Sigmoid colon (tissue), 6 donors: ENCODE measurements at regions not wholly inside any gene's neighbourhood (a gene's known extent, or its start where the extent isn't known, plus 50 kb on each side); places are given as distances from the start of the nearest gene placed in this dataset.
"Not testable (repeated sequence)": the region's sequence is repeated elsewhere in the genome, so short reads cannot be mapped to it uniquely, and the experiment has no call there.

Experiments used
- DNase-seq: peaks from one replicate; pipeline ENCODE4 v3.0.0-alpha.2; 2019
- H3K27ac ChIP-seq, 4 donors: fragments of 200-600 bp; sonication (generic); one replicate each; pipeline ENCODE4 v1.5.1; 2016 to 2019; ENCODE audit warnings: mild to moderate bottlenecking in 1 of 4
- H3K27me3 ChIP-seq, 3 donors: fragments of 200-600 bp; sonication (generic); one replicate each; pipeline ENCODE4 v1.5.1; 2019; ENCODE audit warnings: mild to moderate bottlenecking in 1 of 3
- H3K36me3 ChIP-seq, 4 donors: fragments of 200-600 bp; sonication (generic); one replicate each; pipeline ENCODE4 v1.5.1; 2016 to 2019
- H3K4me1 ChIP-seq, 4 donors: fragments of 200-600 bp; sonication (generic); one replicate each; pipeline ENCODE4 v1.5.1; 2017 to 2019
- H3K4me3 ChIP-seq, 4 donors: fragments of 200-600 bp; sonication (generic); one replicate each; pipeline ENCODE4 v1.5.1; 2017 to 2019; ENCODE audit warnings: mild to moderate bottlenecking in 2 of 4, moderate library complexity in 1 of 4
- H3K9me3 ChIP-seq, 4 donors: fragments of 200-600 bp in 3 of 4; sonication (generic) in 3 of 4; one replicate each; pipeline versions ENCODE4 v1.5.1 to v1.6.1; 2013 to 2019
- CTCF ChIP-seq, 4 experiments: fragments of 450-650 bp in 3 of 4; fragments of 200-600 bp in 1 of 4; IDR thresholded peaks; one replicate each; pipeline ENCODE4 v1.5.1; 2016 to 2019; ENCODE audit warnings: antibody characterized with exemption in 4 of 4, mild to moderate bottlenecking in 3 of 4, moderate library complexity in 2 of 4
- EP300 ChIP-seq, 4 donors: sonication (generic); formaldehyde crosslinking; IDR thresholded peaks; one replicate each; pipeline ENCODE4 v1.6.1; 2017; ENCODE audit warnings: antibody characterized with exemption in 4 of 4
- POLR2A ChIP-seq, 2 donors: fragments of 450-650 bp; IDR thresholded peaks; one replicate each; pipeline ENCODE4 v1.6.1; 2016; ENCODE audit warnings: antibody characterized with exemption in 2 of 2, mild to moderate bottlenecking in 2 of 2, moderate library complexity in 2 of 2
- POLR2AphosphoS5 ChIP-seq, 4 donors: sonication (generic); formaldehyde crosslinking; IDR thresholded peaks; one replicate each; pipeline ENCODE4 v1.6.1; 2017; ENCODE audit warnings: antibody characterized with exemption in 4 of 4
- WGBS, 2 donors: extraction: QIAGEN DNeasy Blood & Tissue Kit; methylation state at CpG; one replicate each; pipeline ENCODE4 v1.1.7; 2013; 5-methylcytosine and 5-hydroxymethylcytosine counted together
- intact Hi-C: fragments of 100-400 bp; cut with DNase I; formaldehyde crosslinking; loops from one replicate; pipeline ENCODE4 v1.15.1; 2023
- donor health status: healthy with polysubstance abuse.
- donor health status: healthy.

- Histone ChIP-seq H3K4me1 (peaks cover 0 to 26% (median 18%) of the 10 kb centered on the region in 4 donors), H3K36me3 (no peaks in the 10 kb centered on the region), H3K27me3 (no peaks in the 10 kb centered on the region), H3K9me3 (no peaks in the 10 kb centered on the region), H3K4me3 (no peak overlapping the region), H3K27ac (peak overlapping the region in 2 of 4 donors; percentile 40 to 64)
- no peak for DNase-seq
- intact Hi-C loops, result no loop called here
- no peak for TF ChIP-seq EP300 (IDR thresholded peaks at IDR 0.05)
- no peak for TF ChIP-seq POLR2AphosphoS5 (IDR thresholded peaks at IDR 0.05)
- no peak for TF ChIP-seq POLR2A (IDR thresholded peaks at IDR 0.05)
- no peak for TF ChIP-seq CTCF (IDR thresholded peaks at IDR 0.05)
- 18 to 73% methylated on average over 5 of the region's 5 CpGs for WGBS, 2 donors
Measured at GRCh38 chr15:62413153-62413552, 248.1 kb upstream of the C2CD4B start.

- no peaks in the 10 kb centered on the region for H3K9me3 ChIP-seq
- H3K27ac ChIP-seq, result peak overlapping the region in 2 of 4 donors; percentile 40 to 64
- no peaks in the 10 kb centered on the region for H3K36me3 ChIP-seq
- no peak for DNase-seq
- no peak overlapping the region for H3K4me3 ChIP-seq
- peaks cover 0 to 26% (median 18%) of the 10 kb centered on the region in 4 donors for H3K4me1 ChIP-seq
- no peaks in the 10 kb centered on the region for H3K27me3 ChIP-seq
- intact Hi-C loops, result no loop called here
- no peak for TF ChIP-seq CTCF (IDR thresholded peaks at IDR 0.05)
Measured at GRCh38 chr15:62413786-62414185, 248.7 kb upstream of the C2CD4B start.

GRCh38 chr15:62415498-62415897 lies 250.4 kb upstream of the C2CD4B start:
- DNase-seq, result no peak
- TF ChIP-seq EP300 (IDR thresholded peaks at IDR 0.05) (no peak), POLR2A (IDR thresholded peaks at IDR 0.05) (no peak), POLR2AphosphoS5 (IDR thresholded peaks at IDR 0.05) (no peak), CTCF (IDR thresholded peaks at IDR 0.05) (no peak)
- intact Hi-C loops, result no loop called here
- WGBS, 2 donors, result 89 to 93% methylated on average over 7 of the region's 7 CpGs
- no peak overlapping the region for H3K4me3 ChIP-seq
- peak overlapping the region in 1 of 4 donors; percentile 36 for H3K27ac ChIP-seq
- H3K27me3 ChIP-seq, result no peaks in the 10 kb centered on the region
- no peaks in the 10 kb centered on the region for H3K9me3 ChIP-seq
- H3K36me3 ChIP-seq, result no peaks in the 10 kb centered on the region
- H3K4me1 ChIP-seq, result peaks cover 0 to 26% (median 18%) of the 10 kb centered on the region in 4 donors

DNA sequence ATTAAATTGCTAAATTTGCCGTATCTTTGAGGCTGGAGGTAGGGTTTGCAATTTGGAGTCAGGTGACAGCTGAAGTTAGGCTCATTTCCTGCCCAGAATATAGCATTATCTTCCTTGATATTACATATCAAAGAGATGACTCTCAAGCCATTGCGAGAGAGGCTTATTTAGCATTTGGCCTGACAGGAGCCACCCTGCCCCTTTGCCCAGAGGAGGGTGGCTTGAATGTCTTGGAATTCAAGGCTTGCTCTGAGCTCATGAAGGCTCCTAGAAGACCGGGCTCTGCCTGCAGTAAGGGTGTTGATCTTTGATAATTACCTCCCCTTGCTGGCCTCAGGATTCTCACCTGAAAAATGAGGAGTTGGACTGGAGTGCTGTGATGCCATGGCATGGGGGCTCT lies 251.4 kb upstream of the C2CD4B start:
- WGBS, 2 donors, result 93 to 94% methylated on average over 3 of the region's 3 CpGs

DNA sequence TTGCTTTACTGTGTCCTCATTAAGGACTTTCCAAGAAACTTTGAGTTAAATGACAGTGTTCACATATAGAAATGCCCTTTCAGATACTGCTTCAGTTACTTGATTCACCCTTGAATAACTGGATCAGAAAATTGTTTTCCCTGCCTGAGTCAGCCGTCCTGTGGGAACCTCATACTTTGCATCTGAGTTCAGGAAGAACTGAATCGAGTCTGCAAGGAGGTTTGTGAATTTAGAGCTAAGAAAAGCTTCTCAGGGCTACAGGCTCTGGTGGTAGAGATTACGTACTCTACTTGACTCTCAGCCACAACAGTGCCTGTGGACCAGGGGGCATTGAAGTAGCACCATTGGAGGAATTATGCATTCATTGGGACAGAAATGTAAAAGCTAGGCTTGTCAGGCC lies 252.4 kb upstream of the C2CD4B start:
- no peaks in the 10 kb centered on the region for H3K36me3 ChIP-seq
- DNase-seq, result no peak
- H3K9me3 ChIP-seq, result no peaks in the 10 kb centered on the region
- no peak for TF ChIP-seq POLR2A (IDR thresholded peaks at IDR 0.05)
- TF ChIP-seq POLR2AphosphoS5 (IDR thresholded peaks at IDR 0.05), result no peak
- no peak for TF ChIP-seq CTCF (IDR thresholded peaks at IDR 0.05)
- TF ChIP-seq EP300 (IDR thresholded peaks at IDR 0.05), result no peak
- WGBS, 2 donors, result 84 to 93% methylated on average over 3 of the region's 3 CpGs
- H3K4me1 ChIP-seq, result peaks cover 0 to 24% (median 16%) of the 10 kb centered on the region in 4 donors
- no peak overlapping the region for H3K4me3 ChIP-seq
- no peaks in the 10 kb centered on the region for H3K27me3 ChIP-seq
- H3K27ac ChIP-seq, result no peak overlapping the region
- intact Hi-C loops, result no loop called here

More for the DNA sequence above, 251.4 kb upstream of the C2CD4B start:
- DNase-seq, result no peak
- Histone ChIP-seq H3K4me1 (peaks cover 0 to 26% (median 18%) of the 10 kb centered on the region in 4 donors), H3K36me3 (no peaks in the 10 kb centered on the region), H3K4me3 (no peak overlapping the region), H3K27me3 (no peaks in the 10 kb centered on the region), H3K9me3 (no peaks in the 10 kb centered on the region), H3K27ac (no peak overlapping the region)
- TF ChIP-seq EP300 (IDR thresholded peaks at IDR 0.05), result no peak
- intact Hi-C loops, result no loop called here

GRCh38 chr15:62418496-62418895 lies 253.4 kb upstream of the C2CD4B start:
- H3K9me3 ChIP-seq, H3K27ac ChIP-seq, intact Hi-C loops, DNase-seq, H3K27me3 ChIP-seq, H3K4me3 ChIP-seq, H3K36me3 ChIP-seq: not testable (repeated sequence)
- WGBS, 2 donors, result 29 to 86% methylated on average over 3 of the region's 3 CpGs
- peaks cover 0 to 14% (median 6%) of the 10 kb centered on the region in 4 donors for H3K4me1 ChIP-seq
